K562 (cell line): ENCODE measurements at regions not wholly inside any gene's neighbourhood (a gene's known extent, or its start where the extent isn't known, plus 50 kb on each side); places are given as distances from the start of the nearest gene placed in this dataset.

ENCODE experiments used
- ATF7 ChIP-seq: fragments of 450-650 bp; IDR thresholded peaks from 2 replicates; pipeline ENCODE4 v1.7.1; 2014; ENCODE audit warnings: mild to moderate bottlenecking, moderate library complexity
- CHD7 ChIP-seq: fragments of 200-600 bp; sonication (generic); IDR thresholded peaks from one replicate; pipeline ENCODE4 v1.6.1; 2012; ENCODE audit warnings: mild to moderate bottlenecking, low read depth, low read length, inconsistent platforms
- CTCF ChIP-seq, 3 experiments: IDR thresholded peaks in 2 of 3; conservative IDR thresholded peaks in 1 of 3; 2 replicates each; pipeline ENCODE4 v1.5.1; 2011 to 2012; ENCODE audit warnings: low read length in 3 of 3, mild to moderate bottlenecking in 3 of 3, control low read depth in 2 of 3, improper control_type of control experiment in 1 of 3, inconsistent platforms in 1 of 3, low read depth in 1 of 3, mixed read lengths in 1 of 3, moderate library complexity in 1 of 3; ENCODE audit not compliant: insufficient read depth in 2 of 3
- EZH2 ChIP-seq: IDR thresholded peaks from 2 replicates; pipeline ENCODE4 v1.6.1; 2012; ENCODE audit warnings: low read depth, mild to moderate bottlenecking, inconsistent platforms, low read length, borderline replicate concordance
- MBD1 ChIP-seq: fragments of 250-450 bp; sonication (Bioruptor Pico); IDR thresholded peaks from 2 replicates; pipeline ENCODE4 v1.8.0; 2022; ENCODE audit warnings: inconsistent platforms
- NKRF ChIP-seq: fragments of 450-650 bp; IDR thresholded peaks from 2 replicates; pipeline ENCODE4 v1.6.1; 2016; ENCODE audit warnings: borderline replicate concordance
- POLR2A ChIP-seq: fragments of 450-650 bp; conservative IDR thresholded peaks from 2 replicates; pipeline ENCODE4 v1.6.1; 2016
- SREBF2 ChIP-seq: sonication (generic); formaldehyde crosslinking; IDR thresholded peaks from 2 replicates; pipeline ENCODE4 v1.4.0; 2020; ENCODE audit warnings: mild to moderate bottlenecking, missing genetic modification reagents
- TARDBP ChIP-seq: fragments of 450-650 bp; IDR thresholded peaks from 2 replicates; pipeline ENCODE4 v1.6.1; 2016
- TFAM ChIP-seq: fragments of 250-450 bp; sonication (Bioruptor Pico); conservative IDR thresholded peaks from 2 replicates; pipeline ENCODE4 v1.5.0; 2021; ENCODE audit warnings: mild to moderate bottlenecking, moderate library complexity
- ZBTB1 ChIP-seq: sonication (generic); formaldehyde crosslinking; IDR thresholded peaks from 2 replicates; pipeline ENCODE4 v1.8.1; 2023; ENCODE audit warnings: missing genetic modification reagents, low read depth, mild to moderate bottlenecking, borderline replicate concordance
- ZNF121 ChIP-seq: sonication (generic); formaldehyde crosslinking; conservative IDR thresholded peaks from 2 replicates; pipeline ENCODE4 v1.8.0; 2022; ENCODE audit warnings: missing genetic modification reagents
- ZNF41 ChIP-seq: fragments of 250-450 bp; sonication (Bioruptor Pico); conservative IDR thresholded peaks from 2 replicates; pipeline ENCODE4 v1.4.0; 2020; ENCODE audit warnings: mild to moderate bottlenecking
- ZNF589 ChIP-seq: fragments of 200-800 bp; sonication (Bioruptor generic); IDR thresholded peaks from 2 replicates; pipeline ENCODE4 v1.6.1; 2016; ENCODE audit warnings: low read depth, missing genetic modification characterization, missing compliant biosample characterization

- TF ChIP-seq ATF7 (no peak), ZNF589 (CRISPR knock-in tag) (no peak), EZH2 (no peak), CTCF (IDR thresholded peaks at IDR 0.05 in 2 of 3, conservative IDR thresholded peaks at IDR 0.05 in 1 of 3; ENCODE audit: insufficient read depth in 2 of 3, low read depth in 1 of 3, low read length in 3 of 3) (no peak), TARDBP (no peak), ZBTB1 (no peak), SREBF2 (CRISPR knock-in tag) (no peak), MBD1 (CRISPR knock-in tag) (no peak), CHD7 (no peak), ZNF121 (CRISPR knock-in tag) (no peak), ZNF41 (no peak), POLR2A (no peak), TFAM (CRISPR knock-in tag) (no peak), NKRF (no peak)
Observed at GRCh38 chr16:65570261-65570660, 448.4 kb upstream of the CDH11 start.
